IMR-90 (cell line): ENCODE measurements at regions not wholly inside any gene's neighbourhood (a gene's known extent, or its start where the extent isn't known, plus 50 kb on each side); places are given as distances from the start of the nearest gene placed in this dataset.

ENCODE experiments used
- POLR2A ChIP-seq: IDR thresholded peaks from 2 replicates; pipeline ENCODE4 v1.6.1; 2012; ENCODE audit warnings: mild to moderate bottlenecking, low read depth, low read length
- TF ChIP-seq, protein P1 (sequence below): conservative IDR thresholded peaks from 2 replicates; pipeline ENCODE4 v1.5.1; 2012; ENCODE audit warnings: mild to moderate bottlenecking, low read depth, low read length, improper control_type of control experiment

DNA sequence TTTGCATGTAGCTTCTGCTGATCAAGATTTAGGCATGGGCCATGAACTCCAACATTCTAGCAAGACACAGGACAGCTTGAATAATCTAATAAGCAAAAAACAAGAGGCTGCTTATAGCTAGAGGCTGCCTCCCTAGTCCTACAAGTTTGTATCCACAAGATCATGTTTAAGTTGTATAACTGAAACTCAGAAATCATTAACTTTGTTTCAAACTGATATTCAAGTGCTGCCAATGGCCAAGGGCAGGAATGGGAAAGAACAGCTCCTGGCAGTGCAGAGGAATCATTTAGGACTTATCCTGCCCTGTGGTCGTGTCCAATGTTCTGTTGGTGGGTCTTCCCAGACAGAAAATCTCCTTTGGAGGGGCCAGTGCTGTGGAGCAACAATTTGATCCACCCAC lies 209.6 kb upstream of the DDI1 start:
- no peak for TF ChIP-seq POLR2A
- TF ChIP-seq, protein P1, sequence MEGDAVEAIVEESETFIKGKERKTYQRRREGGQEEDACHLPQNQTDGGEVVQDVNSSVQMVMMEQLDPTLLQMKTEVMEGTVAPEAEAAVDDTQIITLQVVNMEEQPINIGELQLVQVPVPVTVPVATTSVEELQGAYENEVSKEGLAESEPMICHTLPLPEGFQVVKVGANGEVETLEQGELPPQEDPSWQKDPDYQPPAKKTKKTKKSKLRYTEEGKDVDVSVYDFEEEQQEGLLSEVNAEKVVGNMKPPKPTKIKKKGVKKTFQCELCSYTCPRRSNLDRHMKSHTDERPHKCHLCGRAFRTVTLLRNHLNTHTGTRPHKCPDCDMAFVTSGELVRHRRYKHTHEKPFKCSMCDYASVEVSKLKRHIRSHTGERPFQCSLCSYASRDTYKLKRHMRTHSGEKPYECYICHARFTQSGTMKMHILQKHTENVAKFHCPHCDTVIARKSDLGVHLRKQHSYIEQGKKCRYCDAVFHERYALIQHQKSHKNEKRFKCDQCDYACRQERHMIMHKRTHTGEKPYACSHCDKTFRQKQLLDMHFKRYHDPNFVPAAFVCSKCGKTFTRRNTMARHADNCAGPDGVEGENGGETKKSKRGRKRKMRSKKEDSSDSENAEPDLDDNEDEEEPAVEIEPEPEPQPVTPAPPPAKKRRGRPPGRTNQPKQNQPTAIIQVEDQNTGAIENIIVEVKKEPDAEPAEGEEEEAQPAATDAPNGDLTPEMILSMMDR, result no peak
